SK-N-MC (cell line): ENCODE measurements at regions not wholly inside any gene's neighbourhood (a gene's known extent, or its start where the extent isn't known, plus 50 kb on each side); places are given as distances from the start of the nearest gene placed in this dataset.

Experiments used
- EZH2 ChIP-seq: fragments of 200-600 bp; sonication (generic); IDR thresholded peaks from one replicate; pipeline ENCODE4 v1.6.1; 2017; ENCODE audit warnings: antibody characterized with exemption
- POLR2AphosphoS5 ChIP-seq: IDR thresholded peaks from 2 replicates; pipeline ENCODE4 v1.6.1; 2012; ENCODE audit warnings: mild to moderate bottlenecking, low read depth, low read length, borderline replicate concordance

- TF ChIP-seq POLR2AphosphoS5: no peak
- TF ChIP-seq EZH2: no peak
Measured at GRCh38 chr3:8220291-8220690, 281.3 kb upstream of the LMCD1 start.
